ENCODE measurements at regions not wholly inside any gene's neighbourhood (a gene's known extent, or its start where the extent isn't known, plus 50 kb on each side); places are given as distances from the start of the nearest gene placed in this dataset.
"Not testable (repeated sequence)": the region's sequence is repeated elsewhere in the genome, so short reads cannot be mapped to it uniquely, and the experiment has no call there.

DNA sequence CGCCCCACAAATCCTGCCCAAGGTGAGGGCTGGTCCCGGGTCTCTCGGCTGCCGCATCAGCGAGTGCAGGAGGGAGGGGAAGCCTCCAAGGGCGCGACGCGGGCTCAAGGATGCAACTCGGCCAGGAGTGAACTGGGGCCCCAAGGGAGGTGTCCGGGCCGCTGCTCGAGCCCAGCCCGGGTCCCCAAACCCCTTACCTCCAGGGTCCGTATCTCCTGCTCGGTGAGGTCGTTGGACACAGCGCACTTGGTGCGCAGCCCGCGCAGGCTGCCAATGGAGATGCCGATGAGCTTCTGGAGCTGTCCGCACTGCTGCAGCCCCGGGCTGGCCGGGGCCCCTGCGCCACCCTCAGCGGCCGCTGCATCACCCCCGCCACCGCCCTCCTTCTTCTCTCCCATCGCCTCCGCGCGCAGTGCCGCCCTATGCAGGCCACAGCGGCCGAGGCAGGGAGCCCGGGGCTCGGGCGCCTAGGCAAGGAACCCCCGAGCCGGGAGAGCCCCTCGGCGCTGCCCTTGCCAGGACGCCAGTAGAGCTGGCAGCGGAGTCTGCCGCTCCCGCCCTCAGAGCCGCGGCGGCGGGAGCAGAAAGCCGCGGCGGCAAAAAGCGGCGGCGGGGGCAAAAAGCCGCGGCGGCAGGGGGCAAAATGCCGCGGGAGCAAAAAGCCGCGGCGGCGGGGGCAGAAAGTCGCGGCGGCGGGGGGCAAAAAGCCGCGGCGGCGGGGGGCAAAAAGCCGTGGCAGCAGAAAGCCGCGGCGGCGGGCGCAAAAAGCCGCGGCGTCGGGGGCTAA is 135.1 kb downstream of the ZNF92 start:
- H3K27ac ChIP-seq; intact Hi-C loops (cut with DNase I); H3K9me3 ChIP-seq; DNase-seq; H3K36me3 ChIP-seq: not testable (repeated sequence)
- 3 to 4% methylated on average over 68 to 71 of the region's 85 CpGs for WGBS, 2 donors
- peaks cover 0 to 18% (median 11%) of the 10 kb centered on the region in 4 donors for H3K4me1 ChIP-seq
- H3K4me3 ChIP-seq: peak overlapping the region; percentile 23 to 52 (median 41)
- H3K27me3 ChIP-seq: peaks cover 6 to 35% (median 27%) of the 10 kb centered on the region in 3 donors

- 1% methylated on average over 85 of the region's 85 CpGs for WGBS, 2 donors
- Histone ChIP-seq H3K27ac (no peak overlapping the region), H3K36me3 (no peaks in the 10 kb centered on the region), H3K27me3 (peaks cover 6 to 43% (median 27%) of the 10 kb centered on the region in 3 donors), H3K9me3 (no peaks in the 10 kb centered on the region), H3K4me3 (peak overlapping the region; percentile 23 to 52 (median 41)), H3K4me1 (peaks cover 0 to 18% (median 11%) of the 10 kb centered on the region in 4 donors)
- TF ChIP-seq POLR2AphosphoS5 (IDR thresholded peaks at IDR 0.05) (peak in 1 of 4 donors; percentile 5), POLR2A (IDR thresholded peaks at IDR 0.05) (no peak), EP300 (IDR thresholded peaks at IDR 0.05) (no peak)
- TF ChIP-seq, protein P1, sequence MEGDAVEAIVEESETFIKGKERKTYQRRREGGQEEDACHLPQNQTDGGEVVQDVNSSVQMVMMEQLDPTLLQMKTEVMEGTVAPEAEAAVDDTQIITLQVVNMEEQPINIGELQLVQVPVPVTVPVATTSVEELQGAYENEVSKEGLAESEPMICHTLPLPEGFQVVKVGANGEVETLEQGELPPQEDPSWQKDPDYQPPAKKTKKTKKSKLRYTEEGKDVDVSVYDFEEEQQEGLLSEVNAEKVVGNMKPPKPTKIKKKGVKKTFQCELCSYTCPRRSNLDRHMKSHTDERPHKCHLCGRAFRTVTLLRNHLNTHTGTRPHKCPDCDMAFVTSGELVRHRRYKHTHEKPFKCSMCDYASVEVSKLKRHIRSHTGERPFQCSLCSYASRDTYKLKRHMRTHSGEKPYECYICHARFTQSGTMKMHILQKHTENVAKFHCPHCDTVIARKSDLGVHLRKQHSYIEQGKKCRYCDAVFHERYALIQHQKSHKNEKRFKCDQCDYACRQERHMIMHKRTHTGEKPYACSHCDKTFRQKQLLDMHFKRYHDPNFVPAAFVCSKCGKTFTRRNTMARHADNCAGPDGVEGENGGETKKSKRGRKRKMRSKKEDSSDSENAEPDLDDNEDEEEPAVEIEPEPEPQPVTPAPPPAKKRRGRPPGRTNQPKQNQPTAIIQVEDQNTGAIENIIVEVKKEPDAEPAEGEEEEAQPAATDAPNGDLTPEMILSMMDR (IDR thresholded peaks at IDR 0.05): no peak
- intact Hi-C loops (cut with DNase I): no loop called here
- peak; percentile 47 for DNase-seq
Measured at GRCh38 chr7:65509368-65510186, 135.9 kb downstream of the ZNF92 start.

DNA sequence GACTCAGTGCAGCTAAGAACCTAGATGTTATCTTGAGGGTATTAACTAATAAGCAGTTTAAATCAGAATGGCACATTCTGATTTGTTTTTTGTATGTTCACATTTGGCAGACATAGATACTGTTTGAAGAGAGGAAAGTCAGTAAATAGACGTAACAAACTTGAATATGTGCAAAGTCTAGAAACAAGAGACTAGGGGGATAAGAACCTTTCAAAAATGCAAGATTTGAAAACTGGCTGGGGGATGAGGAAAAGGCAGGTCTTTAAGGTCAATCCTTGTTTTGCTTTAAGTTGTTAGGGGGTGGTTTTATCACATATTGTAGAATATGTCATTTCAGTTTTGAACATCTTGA is 136.5 kb downstream of the ZNF92 start:
- 5 to 22% methylated on average over 1 of the region's 1 CpG for WGBS, 2 donors
- H3K36me3 ChIP-seq; H3K27ac ChIP-seq; H3K9me3 ChIP-seq; DNase-seq; intact Hi-C loops (cut with DNase I): not testable (repeated sequence)
- H3K27me3 ChIP-seq: peaks cover 6 to 45% (median 27%) of the 10 kb centered on the region in 3 donors
- peak overlapping the region in 3 of 4 donors; percentile 23 to 52 (median 44) for H3K4me3 ChIP-seq
- H3K4me1 ChIP-seq: peaks cover 0 to 18% (median 11%) of the 10 kb centered on the region in 4 donors
- peak in 1 of 4 donors; percentile 5 for TF ChIP-seq POLR2AphosphoS5 (IDR thresholded peaks at IDR 0.05)

GRCh38 chr7:65519751-65520150 is 146.1 kb downstream of the ZNF92 start:
- H3K9me3 ChIP-seq; H3K4me3 ChIP-seq; H3K27ac ChIP-seq; H3K27me3 ChIP-seq; DNase-seq; intact Hi-C loops (cut with DNase I); H3K4me1 ChIP-seq; H3K36me3 ChIP-seq: not testable (repeated sequence)
- WGBS, 2 donors: 95% methylated on average over 1 of the region's 1 CpG

DNA sequence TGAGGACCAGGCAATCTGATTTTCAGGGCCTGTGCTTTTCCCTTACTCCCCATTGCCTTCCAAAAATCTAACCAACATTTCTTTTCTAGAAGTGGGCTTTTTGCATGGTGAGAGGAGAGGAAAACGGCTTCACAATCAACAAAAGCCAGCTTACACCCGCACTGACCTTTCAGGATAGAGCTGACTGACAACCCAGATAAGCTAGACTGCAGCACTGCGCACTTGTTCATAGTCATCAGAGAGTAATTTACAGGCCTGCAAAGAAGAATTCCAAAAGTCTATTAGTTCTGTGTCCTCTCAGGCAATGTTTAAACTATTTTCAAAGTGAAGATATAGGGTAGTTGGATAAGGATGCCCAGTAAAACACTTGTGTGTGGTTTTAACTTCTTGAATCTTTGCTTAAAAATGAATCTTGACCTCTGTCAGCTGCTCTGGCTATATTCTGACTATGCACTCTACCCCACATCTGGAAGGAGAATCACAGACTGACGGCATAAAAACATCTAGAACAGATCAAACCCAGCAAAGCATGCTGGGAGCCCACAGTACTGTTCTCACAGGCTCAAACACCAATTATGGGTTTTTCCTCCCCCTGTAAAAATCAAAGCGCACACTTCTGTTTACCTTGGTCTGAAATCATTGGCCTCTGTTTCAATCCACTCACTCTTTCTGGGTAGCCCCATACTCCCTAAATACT is 172.0 kb downstream of the ZNF92 start:
- intact Hi-C loops (cut with DNase I); H3K4me1 ChIP-seq; H3K27ac ChIP-seq; H3K27me3 ChIP-seq; H3K4me3 ChIP-seq; DNase-seq; H3K36me3 ChIP-seq; H3K9me3 ChIP-seq: not testable (repeated sequence)
- no CpG with 5 or more reads among the region's 5 CpGs for whole genome bisulfite sequencing, 2 donors

- intact Hi-C loops (cut with DNase I); H3K27me3 ChIP-seq; H3K9me3 ChIP-seq; H3K27ac ChIP-seq; DNase-seq; H3K4me3 ChIP-seq; H3K4me1 ChIP-seq; H3K36me3 ChIP-seq: not testable (repeated sequence)
- no CpG with 5 or more reads among the region's 2 CpGs for WGBS, 2 donors
Measured at GRCh38 chr7:65549589-65550443, 176.2 kb downstream of the ZNF92 start.

DNA sequence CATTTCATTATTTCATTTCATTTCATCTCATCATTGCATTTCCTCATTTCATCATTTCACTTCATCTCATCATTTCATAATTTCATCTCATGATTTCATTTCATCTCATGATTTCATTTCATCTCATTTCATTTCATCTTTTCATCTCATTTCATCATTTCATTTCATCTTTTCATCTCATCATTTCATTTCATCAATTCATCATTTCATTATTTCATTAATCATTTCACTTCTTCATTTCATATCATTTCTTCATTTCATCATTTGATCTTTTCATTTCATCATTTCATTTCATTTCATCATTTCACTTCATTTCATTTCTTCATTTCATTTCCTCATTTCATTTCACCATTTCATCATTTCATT is 176.8 kb downstream of the ZNF92 start:
- H3K4me3 ChIP-seq; intact Hi-C loops (cut with DNase I); H3K27ac ChIP-seq; H3K27me3 ChIP-seq; DNase-seq; H3K4me1 ChIP-seq; H3K9me3 ChIP-seq; H3K36me3 ChIP-seq: not testable (repeated sequence)

- H3K9me3 ChIP-seq; DNase-seq; intact Hi-C loops (cut with DNase I); H3K4me3 ChIP-seq; H3K36me3 ChIP-seq; H3K4me1 ChIP-seq; H3K27me3 ChIP-seq; H3K27ac ChIP-seq: not testable (repeated sequence)
- 91 to 100% methylated on average over 1 of the region's 1 CpG for WGBS, 2 donors
Measured at GRCh38 chr7:65551042-65551441, 177.4 kb downstream of the ZNF92 start.

DNA sequence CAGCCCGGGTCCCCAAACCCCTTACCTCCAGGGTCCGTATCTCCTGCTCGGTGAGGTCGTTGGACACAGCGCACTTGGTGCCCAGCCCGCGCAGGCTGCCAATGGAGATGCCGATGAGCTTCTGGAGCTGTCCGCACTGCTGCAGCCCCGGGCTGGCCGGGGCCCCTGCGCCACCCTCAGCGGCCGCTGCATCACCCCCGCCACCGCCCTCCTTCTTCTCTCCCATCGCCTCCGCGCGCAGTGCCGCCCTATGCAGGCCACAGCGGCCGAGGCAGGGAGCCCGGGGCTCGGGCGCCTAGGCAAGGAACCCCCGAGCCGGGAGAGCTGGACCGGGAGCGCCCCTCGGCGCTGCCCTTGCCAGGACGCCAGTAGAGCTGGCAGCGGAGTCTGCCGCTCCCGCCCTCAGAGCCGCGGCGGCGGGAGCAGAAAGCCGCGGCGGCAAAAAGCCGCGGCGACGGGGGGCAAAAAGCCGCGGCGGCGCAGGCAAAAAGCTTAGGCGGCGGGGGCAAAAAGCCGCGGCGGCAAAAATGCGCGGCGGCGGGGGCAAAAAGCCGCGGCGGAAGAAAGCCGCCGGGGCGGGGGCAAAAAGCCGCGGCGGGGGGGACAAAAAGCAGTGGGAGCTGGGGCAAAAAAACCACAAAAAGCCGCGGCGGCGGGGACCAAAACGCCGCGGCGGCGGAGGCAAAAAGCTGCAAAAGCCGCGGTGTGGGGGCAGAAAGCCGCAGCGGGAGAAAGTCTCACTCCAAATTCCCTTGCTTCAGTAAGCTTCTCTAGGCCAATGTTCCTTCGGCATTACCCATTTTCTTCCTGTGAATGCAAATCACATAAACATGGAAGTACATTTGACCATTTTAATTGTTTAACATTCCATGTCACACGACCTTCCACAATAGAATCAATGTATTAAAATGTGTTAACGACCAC is 181.2 kb downstream of the ZNF92 start:
- H3K4me3 ChIP-seq; DNase-seq; H3K27ac ChIP-seq; H3K27me3 ChIP-seq; H3K36me3 ChIP-seq; H3K4me1 ChIP-seq; intact Hi-C loops (cut with DNase I); H3K9me3 ChIP-seq: not testable (repeated sequence)
- WGBS, 2 donors: 1% methylated on average over 22 of the region's 85 CpGs; no CpG with 5 or more reads in 1 of the 2 donors
